ENCODE measurements at regions not wholly inside any gene's neighbourhood (a gene's known extent, or its start where the extent isn't known, plus 50 kb on each side); places are given as distances from the start of the nearest gene placed in this dataset.

DNA sequence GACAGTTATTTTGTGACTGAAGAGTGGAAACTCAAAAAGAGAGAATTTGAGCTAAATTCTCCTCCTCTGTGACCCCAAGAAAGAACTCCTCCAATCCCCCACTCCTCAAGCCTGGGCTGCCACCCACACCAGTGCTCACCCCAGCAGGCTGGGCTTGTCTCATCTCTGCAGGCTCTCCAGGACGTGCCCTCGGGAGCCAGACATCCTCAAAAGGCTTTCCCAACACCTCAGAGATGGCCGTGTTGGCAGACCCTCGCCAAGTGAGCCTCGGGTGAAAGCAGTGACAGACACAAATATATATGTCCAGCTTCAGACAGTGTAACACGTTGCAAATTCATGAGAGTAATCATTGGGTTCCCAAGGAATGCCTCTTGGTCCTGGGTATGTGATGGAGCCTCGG lies 377.7 kb upstream of the SALL3 start:
- DNase-seq: no peak
- Histone ChIP-seq H3K4me3 (no peak overlapping the region), H3K36me3 (ENCODE audit: low read depth) (no peaks in the 10 kb centered on the region), H3K4me1 (ENCODE audit: low read depth) (no peaks in the 10 kb centered on the region), H3K9me3 (peaks cover 5% of the 10 kb centered on the region)
- intact Hi-C loops (cut with DNase I, micrococcal nuclease): no loop called here
- ATAC-seq: no peak
- TF ChIP-seq, protein P1, sequence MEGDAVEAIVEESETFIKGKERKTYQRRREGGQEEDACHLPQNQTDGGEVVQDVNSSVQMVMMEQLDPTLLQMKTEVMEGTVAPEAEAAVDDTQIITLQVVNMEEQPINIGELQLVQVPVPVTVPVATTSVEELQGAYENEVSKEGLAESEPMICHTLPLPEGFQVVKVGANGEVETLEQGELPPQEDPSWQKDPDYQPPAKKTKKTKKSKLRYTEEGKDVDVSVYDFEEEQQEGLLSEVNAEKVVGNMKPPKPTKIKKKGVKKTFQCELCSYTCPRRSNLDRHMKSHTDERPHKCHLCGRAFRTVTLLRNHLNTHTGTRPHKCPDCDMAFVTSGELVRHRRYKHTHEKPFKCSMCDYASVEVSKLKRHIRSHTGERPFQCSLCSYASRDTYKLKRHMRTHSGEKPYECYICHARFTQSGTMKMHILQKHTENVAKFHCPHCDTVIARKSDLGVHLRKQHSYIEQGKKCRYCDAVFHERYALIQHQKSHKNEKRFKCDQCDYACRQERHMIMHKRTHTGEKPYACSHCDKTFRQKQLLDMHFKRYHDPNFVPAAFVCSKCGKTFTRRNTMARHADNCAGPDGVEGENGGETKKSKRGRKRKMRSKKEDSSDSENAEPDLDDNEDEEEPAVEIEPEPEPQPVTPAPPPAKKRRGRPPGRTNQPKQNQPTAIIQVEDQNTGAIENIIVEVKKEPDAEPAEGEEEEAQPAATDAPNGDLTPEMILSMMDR (IDR thresholded peaks at IDR 0.05): no peak

- Histone ChIP-seq H3K36me3 (ENCODE audit: low read depth) (no peaks in the 10 kb centered on the region), H3K4me3 (no peak overlapping the region), H3K4me1 (ENCODE audit: low read depth) (no peaks in the 10 kb centered on the region), H3K9me3 (peaks cover 5% of the 10 kb centered on the region)
- ATAC-seq (no peak), DNase-seq (no peak)
- intact Hi-C loops (cut with DNase I, micrococcal nuclease): no loop called here
- TF ChIP-seq, protein P1 (IDR thresholded peaks at IDR 0.05): no peak
These were observed 377.2 kb upstream of the SALL3 start for GRCh38 chr18:78602430-78602829.

- Histone ChIP-seq H3K9me3 (peaks cover 5% of the 10 kb centered on the region), H3K4me1 (ENCODE audit: low read depth) (no peaks in the 10 kb centered on the region), H3K4me3 (no peak overlapping the region), H3K36me3 (ENCODE audit: low read depth) (no peaks in the 10 kb centered on the region)
- DNase-seq (no peak), ATAC-seq (no peak)
- TF ChIP-seq, protein P1 (IDR thresholded peaks at IDR 0.05): no peak
- intact Hi-C loops (cut with DNase I, micrococcal nuclease): no loop called here
These were observed 376.3 kb upstream of the SALL3 start for GRCh38 chr18:78603102-78603983.

DNA sequence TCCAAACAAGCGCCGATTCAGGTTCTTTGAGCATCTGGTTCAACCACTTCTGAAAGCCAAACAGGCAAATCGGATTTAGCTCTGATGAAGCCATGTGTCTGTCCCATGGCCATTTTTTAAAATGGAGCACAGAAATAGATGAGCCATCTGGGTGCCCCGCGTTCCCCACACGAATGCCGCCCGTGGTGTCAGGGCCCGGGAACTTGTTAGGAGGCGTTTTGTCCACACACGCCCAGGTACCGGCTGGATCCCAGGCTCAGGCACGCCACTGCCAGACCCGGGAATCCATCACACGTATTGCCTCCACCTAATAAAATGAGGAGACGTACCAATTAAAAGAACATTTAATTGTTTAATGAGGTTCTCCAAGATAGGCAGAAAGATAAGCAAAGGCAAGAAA lies 374.4 kb upstream of the SALL3 start:
- peaks cover 5% of the 10 kb centered on the region for H3K9me3 ChIP-seq
- H3K36me3 ChIP-seq (ENCODE audit: low read depth): no peaks in the 10 kb centered on the region
- TF ChIP-seq, protein P1 (IDR thresholded peaks at IDR 0.05): no peak
- no peak overlapping the region for H3K4me3 ChIP-seq
- DNase-seq (no peak), ATAC-seq (no peak)
- intact Hi-C loops (cut with DNase I, micrococcal nuclease): no loop called here
- no peaks in the 10 kb centered on the region for H3K4me1 ChIP-seq (ENCODE audit: low read depth)

DNA sequence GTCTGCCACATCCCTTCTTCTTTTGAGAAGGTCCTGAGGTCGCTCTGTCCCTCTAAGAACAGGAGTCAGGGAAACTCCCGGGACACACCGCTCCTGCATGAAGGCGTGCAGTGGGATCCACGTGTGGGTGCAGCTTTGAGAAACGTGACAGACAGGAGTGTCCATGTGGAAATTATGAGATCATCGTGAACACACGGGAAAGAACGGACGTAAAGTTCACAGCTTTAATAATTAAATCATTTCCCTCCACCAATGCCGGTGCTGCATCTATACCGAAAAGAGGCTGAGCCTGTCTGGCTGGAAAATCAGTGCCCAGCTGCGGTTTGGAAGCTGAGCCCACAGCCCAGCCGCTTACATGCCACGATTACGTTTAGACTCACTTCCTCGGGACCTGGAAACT lies 372.4 kb upstream of the SALL3 start:
- H3K36me3 ChIP-seq (ENCODE audit: low read depth): no peaks in the 10 kb centered on the region
- ATAC-seq: no peak
- H3K4me3 ChIP-seq: no peak overlapping the region
- peaks cover 5% of the 10 kb centered on the region for H3K9me3 ChIP-seq
- TF ChIP-seq, protein P1 (IDR thresholded peaks at IDR 0.05): no peak
- H3K4me1 ChIP-seq (ENCODE audit: low read depth): no peaks in the 10 kb centered on the region
- intact Hi-C loops (cut with DNase I, micrococcal nuclease): no loop called here
- DNase-seq: no peak
